Small intestine (tissue), 7 donors: ENCODE measurements at regions not wholly inside any gene's neighbourhood (a gene's known extent, or its start where the extent isn't known, plus 50 kb on each side); places are given as distances from the start of the nearest gene placed in this dataset.

Experiments used
- DNase-seq, 2 donors: peaks; one replicate each; pipeline versions ENCODE4 v3.0.0 to v3.0.0-alpha.2; 2013
- FAIRE-seq: peaks from 2 replicates; lab custom pipeline; 2012; peaks lifted over from hg19 to GRCh38; lab: Jason Lieb, UNC
- H3K27ac ChIP-seq, 3 donors: one replicate each; pipeline ENCODE4 v1.5.1; 2013; ENCODE audit warnings: low read length in 2 of 3, mild to moderate bottlenecking in 2 of 3, control low read depth in 1 of 3, inconsistent platforms in 1 of 3, low read depth in 1 of 3, moderate library complexity in 1 of 3
- H3K27me3 ChIP-seq, 3 donors: one replicate each; pipeline ENCODE4 v1.6.1; 2013; ENCODE audit warnings: low read length in 3 of 3, inconsistent platforms in 1 of 3; ENCODE audit not compliant: control insufficient read depth in 3 of 3, insufficient read depth in 3 of 3
- H3K36me3 ChIP-seq, 3 donors: one replicate each; pipeline ENCODE4 v1.6.1; 2013; ENCODE audit warnings: low read length in 3 of 3, inconsistent platforms in 1 of 3, low read depth in 1 of 3, mild to moderate bottlenecking in 1 of 3, moderate library complexity in 1 of 3; ENCODE audit not compliant: control insufficient read depth in 3 of 3, insufficient read depth in 2 of 3
- H3K4me1 ChIP-seq, 3 donors: one replicate each; pipeline ENCODE4 v1.6.1; 2013; ENCODE audit warnings: low read length in 2 of 3, inconsistent platforms in 1 of 3, low read depth in 1 of 3, mild to moderate bottlenecking in 1 of 3, moderate library complexity in 1 of 3; ENCODE audit not compliant: control insufficient read depth in 3 of 3, insufficient read depth in 2 of 3
- H3K4me3 ChIP-seq, 3 donors: one replicate each; pipeline ENCODE4 v1.5.1; 2013; ENCODE audit warnings: low read length in 3 of 3, control low read depth in 1 of 3, inconsistent platforms in 1 of 3, low read depth in 1 of 3, mild to moderate bottlenecking in 1 of 3, moderate library complexity in 1 of 3
- H3K9me3 ChIP-seq, 2 donors: one replicate each; pipeline ENCODE4 v1.6.1; 2013; ENCODE audit warnings: low read depth in 1 of 2, low read length in 1 of 2; ENCODE audit not compliant: control insufficient read depth in 2 of 2, insufficient read depth in 1 of 2
- WGBS, 3 donors: extraction: QIAGEN DNeasy Blood & Tissue Kit; methylation state at CpG; one replicate each; pipeline ENCODE4 v1.1.7; 2013; 5-methylcytosine and 5-hydroxymethylcytosine counted together
- donor health status: healthy with polysubstance abuse.
- donor health status: control.
- donor health status: control.
- donor health status: Bipolar disorder and iron deficiency.
- donor health status: healthy.

- WGBS, 3 donors = 66 to 88% (median 79%) methylated on average over 4 of the region's 4 CpGs
Measured at GRCh38 chr5:67434466-67434865, 237.9 kb upstream of the CD180 start.

GRCh38 chr5:67432606-67433005, 236.0 kb upstream of the CD180 start:
- no peaks in the 10 kb centered on the region for H3K27me3 ChIP-seq
- no peaks in the 10 kb centered on the region for H3K36me3 ChIP-seq
- FAIRE-seq = no peak

More at GRCh38 chr5:67434466-67434865, 237.9 kb upstream of the CD180 start:
- DNase-seq = no peak
- H3K4me1 ChIP-seq = peaks cover 0 to 3% (median 0%) of the 10 kb centered on the region in 3 donors
- no peaks in the 10 kb centered on the region for H3K27me3 ChIP-seq
- no peaks in the 10 kb centered on the region for H3K9me3 ChIP-seq
- no peak overlapping the region for H3K27ac ChIP-seq
- no peaks in the 10 kb centered on the region for H3K36me3 ChIP-seq
- no peak overlapping the region for H3K4me3 ChIP-seq
- FAIRE-seq = no peak

GRCh38 chr5:67431191-67431590, 234.6 kb upstream of the CD180 start:
- H3K27me3 ChIP-seq = no peaks in the 10 kb centered on the region
- FAIRE-seq (no peak), DNase-seq (no peak)
- peaks cover 0 to 4% of the 10 kb centered on the region in 2 donors for H3K9me3 ChIP-seq
- WGBS, 3 donors = 75 to 89% (median 87%) methylated on average over 4 of the region's 4 CpGs
- H3K4me1 ChIP-seq = no peaks in the 10 kb centered on the region
- H3K36me3 ChIP-seq = no peaks in the 10 kb centered on the region
- H3K4me3 ChIP-seq = no peak overlapping the region
- no peak overlapping the region for H3K27ac ChIP-seq

More at GRCh38 chr5:67432606-67433005, 236.0 kb upstream of the CD180 start:
- WGBS, 3 donors = 85 to 94% (median 87%) methylated on average over 3 of the region's 3 CpGs
- H3K4me1 ChIP-seq = no peaks in the 10 kb centered on the region
- no peak overlapping the region for H3K27ac ChIP-seq
- H3K4me3 ChIP-seq = no peak overlapping the region
- no peaks in the 10 kb centered on the region for H3K9me3 ChIP-seq
- no peak for DNase-seq

GRCh38 chr5:67427850-67428298, 231.3 kb upstream of the CD180 start:
- FAIRE-seq = no peak
- WGBS, 3 donors = 89 to 98% (median 94%) methylated on average over 4 of the region's 4 CpGs

GRCh38 chr5:67426961-67427849, 230.6 kb upstream of the CD180 start:
- DNase-seq (no peak), FAIRE-seq (no peak)
- 89 to 92% (median 91%) methylated on average over 2 of the region's 2 CpGs for WGBS, 3 donors
- H3K36me3 ChIP-seq = no peaks in the 10 kb centered on the region
- no peak overlapping the region for H3K27ac ChIP-seq
- no peaks in the 10 kb centered on the region for H3K4me1 ChIP-seq
- no peaks in the 10 kb centered on the region for H3K27me3 ChIP-seq
- H3K4me3 ChIP-seq = no peak overlapping the region
- H3K9me3 ChIP-seq = peaks cover 0 to 4% of the 10 kb centered on the region in 2 donors

More at GRCh38 chr5:67427850-67428298, 231.3 kb upstream of the CD180 start:
- Histone ChIP-seq H3K4me3 (no peak overlapping the region), H3K27me3 (no peaks in the 10 kb centered on the region), H3K4me1 (no peaks in the 10 kb centered on the region), H3K36me3 (no peaks in the 10 kb centered on the region), H3K27ac (no peak overlapping the region), H3K9me3 (peaks cover 0 to 4% of the 10 kb centered on the region in 2 donors)
- DNase-seq = no peak

- no peaks in the 10 kb centered on the region for H3K36me3 ChIP-seq
- 92 to 100% (median 97%) methylated on average over 1 of the region's 1 CpG for WGBS, 3 donors
- no peaks in the 10 kb centered on the region for H3K27me3 ChIP-seq
- H3K27ac ChIP-seq = no peak overlapping the region
- H3K4me1 ChIP-seq = no peaks in the 10 kb centered on the region
- peaks cover 0 to 4% of the 10 kb centered on the region in 2 donors for H3K9me3 ChIP-seq
- DNase-seq (no peak), FAIRE-seq (no peak)
- no peak overlapping the region for H3K4me3 ChIP-seq
Measured at GRCh38 chr5:67425514-67425913, 228.9 kb upstream of the CD180 start.

GRCh38 chr5:67417839-67418238, 221.2 kb upstream of the CD180 start:
- FAIRE-seq (no peak), DNase-seq (no peak)
- Histone ChIP-seq H3K9me3 (no peaks in the 10 kb centered on the region), H3K36me3 (no peaks in the 10 kb centered on the region), H3K27me3 (no peaks in the 10 kb centered on the region), H3K4me3 (no peak overlapping the region), H3K27ac (no peak overlapping the region), H3K4me1 (no peaks in the 10 kb centered on the region)
- WGBS, 3 donors = 78 to 89% (median 83%) methylated on average over 2 of the region's 2 CpGs

GRCh38 chr5:67416986-67417385, 220.4 kb upstream of the CD180 start:
- no peak overlapping the region for H3K27ac ChIP-seq
- H3K9me3 ChIP-seq = no peaks in the 10 kb centered on the region
- no peaks in the 10 kb centered on the region for H3K4me1 ChIP-seq
- no peak overlapping the region for H3K4me3 ChIP-seq
- DNase-seq (no peak), FAIRE-seq (no peak)
- H3K27me3 ChIP-seq = no peaks in the 10 kb centered on the region
- no peaks in the 10 kb centered on the region for H3K36me3 ChIP-seq
- 87 to 94% (median 89%) methylated on average over 2 of the region's 2 CpGs for WGBS, 3 donors
